ENCODE measurements at regions not wholly inside any gene's neighbourhood (a gene's known extent, or its start where the extent isn't known, plus 50 kb on each side); places are given as distances from the start of the nearest gene placed in this dataset.

GRCh38 chr2:12498704-12499103, 218.0 kb upstream of the TRIB2 start:
- no peak for TF ChIP-seq CTCF (IDR thresholded peaks at IDR 0.05)
- no peak for TF ChIP-seq POLR2A (IDR thresholded peaks at IDR 0.05)
